PC-9 (cell line): ENCODE measurements at regions not wholly inside any gene's neighbourhood (a gene's known extent, or its start where the extent isn't known, plus 50 kb on each side); places are given as distances from the start of the nearest gene placed in this dataset.

ENCODE experiments used
- BruUV-seq: library from RNA; stranded (reverse); fragments of 400-500 nt; replicated peaks from 2 replicates; lab custom pipeline; 2021; lab: Mats Ljungman, UMichigan
- CTCF ChIA-PET: fragments of 300-600 bp; sonication (Branson Sonifier 250); formaldehyde crosslinking; loops from one replicate; lab custom pipeline; 2022; ENCODE audit warnings: antibody characterized with exemption; lab: Charles Lee
- POLR2A ChIA-PET: fragments of 300-600 bp; sonication (Branson Sonifier 250); formaldehyde crosslinking; loops from one replicate; lab custom pipeline; 2022; ENCODE audit warnings: antibody characterized with exemption; ENCODE audit not compliant: unreplicated experiment; lab: Charles Lee
- DNase-seq, 2 experiments: peaks; one replicate each; pipeline versions ENCODE4 v3.0.0 to v3.0.0-alpha.2; 2015 to 2022; ENCODE audit warnings: mixed read lengths in 1 of 2
- H2AFZ ChIP-seq: fragments of 200-600 bp; sonication (generic); 2 replicates; pipeline ENCODE4 v1.8.1; 2017; ENCODE audit warnings: antibody characterized with exemption
- H3F3A ChIP-seq: fragments of 200-600 bp; sonication (generic); 2 replicates; pipeline ENCODE4 v1.8.1; 2017; ENCODE audit warnings: antibody characterized with exemption, mild to moderate bottlenecking, low read depth; ENCODE audit not compliant: insufficient read depth
- H3K27ac ChIP-seq: fragments of 200-600 bp; sonication (generic); 2 replicates; pipeline ENCODE4 v1.6.1; 2016; ENCODE audit warnings: mixed run types
- H3K27me3 ChIP-seq: fragments of 200-600 bp; sonication (generic); 2 replicates; pipeline ENCODE4 v1.6.1; 2016; ENCODE audit warnings: low read depth, mixed run types; ENCODE audit not compliant: insufficient read depth
- H3K36me3 ChIP-seq: fragments of 200-600 bp; sonication (generic); 2 replicates; pipeline ENCODE4 v1.6.1; 2016; ENCODE audit warnings: low read depth, mixed run types
- H3K4me1 ChIP-seq: fragments of 200-600 bp; sonication (generic); replicated peaks from 2 replicates; pipeline ENCODE4 v1.6.1; 2016; ENCODE audit warnings: mixed run types; ENCODE audit not compliant: insufficient read depth
- H3K4me2 ChIP-seq: fragments of 200-600 bp; sonication (generic); 2 replicates; pipeline ENCODE4 v1.6.1; 2017; ENCODE audit warnings: mixed run types
- H3K4me3 ChIP-seq: fragments of 200-600 bp; sonication (generic); 2 replicates; pipeline ENCODE4 v1.6.1; 2016; ENCODE audit warnings: mixed run types
- H3K79me2 ChIP-seq: fragments of 200-600 bp; sonication (generic); 2 replicates; pipeline ENCODE4 v1.6.1; 2017; ENCODE audit warnings: low read depth, mixed run types
- H3K9me2 ChIP-seq: fragments of 200-600 bp; sonication (generic); 2 replicates; pipeline ENCODE4 v1.8.1; 2017; ENCODE audit warnings: mild to moderate bottlenecking; ENCODE audit not compliant: insufficient read depth
- H3K9me3 ChIP-seq: fragments of 200-600 bp; sonication (generic); 2 replicates; pipeline ENCODE4 v1.8.1; 2016; ENCODE audit warnings: low read depth; ENCODE audit not compliant: insufficient read depth
- H4K20me1 ChIP-seq: fragments of 200-600 bp; sonication (generic); 2 replicates; pipeline ENCODE4 v1.8.1; 2017; ENCODE audit not compliant: insufficient read depth
- CTCF ChIP-seq: fragments of 200-600 bp; sonication (generic); conservative IDR thresholded peaks from 2 replicates; pipeline ENCODE4 v1.6.1; 2017; ENCODE audit warnings: mixed run types, antibody characterized with exemption, mild to moderate bottlenecking, moderate library complexity
- EZH2 ChIP-seq: fragments of 200-600 bp; sonication (generic); IDR thresholded peaks from 2 replicates; pipeline ENCODE4 v1.8.0; 2017; ENCODE audit warnings: antibody characterized with exemption, low read depth
- intact Hi-C: fragments of 100-400 bp; cut with micrococcal nuclease; formaldehyde crosslinking; loops from one replicate; pipeline ENCODE4 v1.10.0; 2022; ENCODE audit not compliant: unreplicated experiment

- intact Hi-C loops, result no loop called here
- Histone ChIP-seq H3F3A (no peaks in the 10 kb centered on the region), H3K27me3 (peaks cover 96% of the 10 kb centered on the region), H3K4me3 (no peak overlapping the region), H3K36me3 (no peaks in the 10 kb centered on the region), H3K79me2 (no peaks in the 10 kb centered on the region), H3K4me1 (no peaks in the 10 kb centered on the region), H2AFZ (no peak overlapping the region), H3K9me2 (no peaks in the 10 kb centered on the region), H4K20me1 (no peaks in the 10 kb centered on the region; the same call in 1 of the 2 replicates), H3K4me2 (no peak overlapping the region), H3K9me3 (no peaks in the 10 kb centered on the region), H3K27ac (no peak overlapping the region)
- ChIA-PET CTCF (no interaction called here), POLR2A (no interaction called here)
- BruUV-seq, result no TSS peak
- no peak for TF ChIP-seq EZH2
- TF ChIP-seq CTCF, result no peak
- DNase-seq, result no peak
These were observed 579.6 kb upstream of the SALL3 start for GRCh38 chr18:78399992-78400503.

DNA sequence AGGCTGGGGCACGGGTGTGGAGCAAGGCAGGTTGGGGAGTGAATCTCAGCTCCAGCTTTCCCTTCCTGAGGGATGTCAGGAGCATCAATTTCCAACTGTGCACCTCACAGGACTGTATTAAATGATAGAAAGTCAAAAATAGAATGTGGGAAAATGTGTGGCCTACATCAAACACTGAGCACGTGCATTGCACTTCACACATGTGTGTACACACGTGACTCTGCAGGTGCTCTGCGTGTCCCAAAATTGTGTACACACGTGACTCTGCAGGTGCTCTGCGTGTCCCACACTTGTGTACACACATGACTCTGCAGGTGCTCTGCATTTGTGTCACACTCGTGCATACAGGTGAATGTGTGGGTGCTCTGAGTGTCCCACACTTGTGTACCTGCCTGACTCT, 577.2 kb upstream of the SALL3 start:
- DNase-seq, result no peak
- TF ChIP-seq EZH2 (no peak), CTCF (no peak)
- no peaks in the 10 kb centered on the region for H3K9me3 ChIP-seq
- no peak overlapping the region for H3K4me2 ChIP-seq
- no TSS peak for BruUV-seq
- no peaks in the 10 kb centered on the region for H3K9me2 ChIP-seq
- no peaks in the 10 kb centered on the region for H3K79me2 ChIP-seq
- H3K27ac ChIP-seq, result no peak overlapping the region
- intact Hi-C loops, result no loop called here
- no peaks in the 10 kb centered on the region for H3K36me3 ChIP-seq
- no peaks in the 10 kb centered on the region for H3K4me1 ChIP-seq
- no peaks in the 10 kb centered on the region; the same call in 1 of the 2 replicates for H4K20me1 ChIP-seq
- no peaks in the 10 kb centered on the region for H3F3A ChIP-seq
- POLR2A ChIA-PET, result no interaction called here
- no peak overlapping the region for H3K4me3 ChIP-seq
- no peak overlapping the region for H2AFZ ChIP-seq
- H3K27me3 ChIP-seq, result peaks cover 97% of the 10 kb centered on the region
- CTCF ChIA-PET, result no interaction called here

GRCh38 chr18:78402966-78403365, 576.7 kb upstream of the SALL3 start:
- POLR2A ChIA-PET, result no interaction called here
- Histone ChIP-seq H2AFZ (no peak overlapping the region), H4K20me1 (no peaks in the 10 kb centered on the region; the same call in 1 of the 2 replicates), H3F3A (no peaks in the 10 kb centered on the region), H3K4me1 (no peaks in the 10 kb centered on the region), H3K9me3 (no peaks in the 10 kb centered on the region), H3K9me2 (no peaks in the 10 kb centered on the region), H3K4me2 (no peak overlapping the region), H3K4me3 (no peak overlapping the region), H3K27me3 (peaks cover 99% of the 10 kb centered on the region), H3K27ac (no peak overlapping the region), H3K79me2 (no peaks in the 10 kb centered on the region), H3K36me3 (no peaks in the 10 kb centered on the region)
- intact Hi-C loops, result no loop called here
- no peak for DNase-seq
- CTCF ChIA-PET, result no interaction called here
- TF ChIP-seq CTCF (no peak), EZH2 (no peak)
- no TSS peak for BruUV-seq
